LNCaP clone FGC (cell line): ENCODE measurements at regions not wholly inside any gene's neighbourhood (a gene's known extent, or its start where the extent isn't known, plus 50 kb on each side); places are given as distances from the start of the nearest gene placed in this dataset.

ENCODE experiments used
- DNase-seq: peaks from one replicate; pipeline ENCODE4 v3.0.0-alpha.2; 2011; ENCODE audit warnings: low read depth
- H3K4me3 ChIP-seq: 2 replicates; pipeline ENCODE4 v1.5.1; 2011; ENCODE audit warnings: mild to moderate bottlenecking, low read depth, low read length, control low read depth
- TF ChIP-seq, protein P1 (sequence below): IDR thresholded peaks from 2 replicates; pipeline ENCODE4 v1.5.1; 2012; ENCODE audit warnings: mild to moderate bottlenecking; ENCODE audit not compliant: control insufficient read depth, insufficient read depth; ENCODE audit errors: extremely low read depth

DNA sequence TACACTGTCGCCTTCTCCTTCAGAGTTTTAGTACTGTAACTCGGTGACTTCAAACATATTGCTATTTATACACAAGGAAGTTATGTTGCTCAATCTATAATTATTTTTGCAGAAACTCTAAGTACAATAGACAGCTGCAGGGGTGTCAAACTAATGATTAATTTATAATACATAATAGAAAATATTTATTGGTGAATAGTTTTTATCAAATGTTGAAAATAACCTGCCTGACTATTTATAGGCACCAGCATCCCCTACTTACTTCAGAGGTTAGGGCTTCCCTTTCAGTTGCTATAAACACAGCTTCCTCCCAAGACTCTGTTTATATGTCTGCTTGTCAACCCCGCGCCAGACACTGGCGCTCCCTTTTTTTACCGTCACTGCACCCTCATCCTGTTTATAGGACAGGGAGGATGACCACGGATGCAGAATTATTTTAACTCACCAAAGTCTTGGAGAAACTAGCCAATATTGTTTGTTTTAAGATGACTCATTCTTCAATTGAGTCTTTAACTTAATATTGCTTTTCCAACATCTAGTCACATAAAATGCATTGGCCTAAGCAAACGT, 225.0 kb downstream of the ALDH8A1 start:
- no peak for DNase-seq
- TF ChIP-seq, protein P1, sequence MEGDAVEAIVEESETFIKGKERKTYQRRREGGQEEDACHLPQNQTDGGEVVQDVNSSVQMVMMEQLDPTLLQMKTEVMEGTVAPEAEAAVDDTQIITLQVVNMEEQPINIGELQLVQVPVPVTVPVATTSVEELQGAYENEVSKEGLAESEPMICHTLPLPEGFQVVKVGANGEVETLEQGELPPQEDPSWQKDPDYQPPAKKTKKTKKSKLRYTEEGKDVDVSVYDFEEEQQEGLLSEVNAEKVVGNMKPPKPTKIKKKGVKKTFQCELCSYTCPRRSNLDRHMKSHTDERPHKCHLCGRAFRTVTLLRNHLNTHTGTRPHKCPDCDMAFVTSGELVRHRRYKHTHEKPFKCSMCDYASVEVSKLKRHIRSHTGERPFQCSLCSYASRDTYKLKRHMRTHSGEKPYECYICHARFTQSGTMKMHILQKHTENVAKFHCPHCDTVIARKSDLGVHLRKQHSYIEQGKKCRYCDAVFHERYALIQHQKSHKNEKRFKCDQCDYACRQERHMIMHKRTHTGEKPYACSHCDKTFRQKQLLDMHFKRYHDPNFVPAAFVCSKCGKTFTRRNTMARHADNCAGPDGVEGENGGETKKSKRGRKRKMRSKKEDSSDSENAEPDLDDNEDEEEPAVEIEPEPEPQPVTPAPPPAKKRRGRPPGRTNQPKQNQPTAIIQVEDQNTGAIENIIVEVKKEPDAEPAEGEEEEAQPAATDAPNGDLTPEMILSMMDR = no peak
- no peak overlapping the region for H3K4me3 ChIP-seq

DNA sequence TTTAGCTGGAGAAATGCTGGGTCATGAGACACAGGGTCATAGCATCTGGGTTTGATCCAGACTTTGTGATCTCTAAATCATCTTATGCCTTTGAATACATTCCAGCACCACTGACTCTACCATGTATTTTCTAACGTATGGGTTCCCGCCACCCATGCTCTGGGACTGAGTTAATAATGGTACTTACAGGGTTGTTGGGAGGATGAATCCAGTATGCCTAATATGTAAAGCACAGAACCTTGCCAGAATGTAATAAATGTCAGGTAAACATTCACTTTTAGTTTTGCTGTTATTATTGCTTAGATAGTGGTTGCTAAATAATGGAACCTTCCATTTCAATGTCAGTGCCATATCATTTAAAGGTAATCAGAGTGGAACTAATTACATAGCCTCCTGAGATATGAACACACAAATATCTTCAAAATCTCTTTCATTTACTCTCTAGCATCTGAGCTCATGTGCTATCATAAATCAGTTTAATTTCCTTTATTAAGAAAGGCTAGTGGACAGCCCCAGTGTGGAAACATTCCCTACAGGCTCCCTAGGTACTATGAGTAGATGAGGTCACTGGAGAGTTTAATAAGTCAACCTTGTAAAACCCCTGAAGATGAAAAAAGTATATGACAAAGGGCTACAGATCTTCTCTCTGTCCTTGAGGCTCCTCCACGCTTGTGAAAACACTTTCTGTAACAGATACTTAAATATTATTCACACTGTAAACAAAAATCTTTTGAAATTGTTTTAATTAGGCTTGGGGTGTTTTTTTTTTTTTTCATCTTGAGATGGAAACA, 226.6 kb downstream of the ALDH8A1 start:
- H3K4me3 ChIP-seq = no peak overlapping the region
- TF ChIP-seq, protein P1 = no peak
- no peak for DNase-seq

DNA sequence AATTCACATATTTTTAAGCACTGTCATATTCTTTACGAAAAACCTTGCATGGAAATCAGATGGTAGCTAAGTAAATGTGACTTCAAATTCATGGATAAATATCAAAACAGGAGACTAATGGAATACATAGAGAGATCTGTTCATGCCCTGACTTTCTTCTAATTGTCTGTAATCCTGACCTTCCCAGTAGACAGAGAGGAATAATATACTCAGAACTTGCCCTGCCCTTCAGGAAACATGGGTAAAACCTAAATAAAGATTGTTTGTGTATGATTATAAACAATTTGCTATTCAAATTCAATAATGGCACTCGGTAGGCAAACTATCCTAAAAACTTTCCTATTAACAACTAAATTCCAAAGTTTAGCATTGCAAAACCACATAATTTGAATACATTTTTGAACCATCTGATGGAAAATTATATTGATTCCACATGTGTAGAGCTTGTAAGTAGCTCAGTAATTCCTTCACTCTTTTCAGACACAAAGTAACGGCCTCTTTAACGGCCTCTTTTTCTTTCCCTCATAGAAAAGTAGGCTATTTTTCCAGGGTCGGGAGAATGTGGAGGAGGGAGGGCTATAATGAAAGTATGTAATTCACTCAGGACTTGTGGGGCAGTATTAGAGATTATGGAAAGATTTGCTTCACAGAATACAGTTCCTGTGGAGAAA, 227.6 kb downstream of the ALDH8A1 start:
- TF ChIP-seq, protein P1 = no peak
- no peak overlapping the region for H3K4me3 ChIP-seq
- no peak for DNase-seq

DNA sequence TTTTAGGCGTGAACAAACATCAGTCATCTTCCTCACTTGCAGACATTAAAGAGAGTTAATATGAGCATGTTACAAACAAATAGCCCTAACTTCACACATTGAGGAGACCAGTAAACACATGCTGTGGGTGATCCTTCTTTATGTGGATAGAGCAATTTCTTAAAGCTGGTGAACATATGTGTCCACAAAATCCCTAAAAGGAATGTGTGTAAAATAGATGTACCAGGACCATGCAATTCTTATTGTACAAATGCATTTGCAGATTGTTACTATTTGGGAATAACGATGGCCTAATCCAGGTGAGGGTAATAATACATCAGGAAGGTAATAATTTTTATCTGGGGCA, 228.9 kb downstream of the ALDH8A1 start:
- TF ChIP-seq, protein P1 = no peak
- no peak overlapping the region for H3K4me3 ChIP-seq
- no peak for DNase-seq

DNA sequence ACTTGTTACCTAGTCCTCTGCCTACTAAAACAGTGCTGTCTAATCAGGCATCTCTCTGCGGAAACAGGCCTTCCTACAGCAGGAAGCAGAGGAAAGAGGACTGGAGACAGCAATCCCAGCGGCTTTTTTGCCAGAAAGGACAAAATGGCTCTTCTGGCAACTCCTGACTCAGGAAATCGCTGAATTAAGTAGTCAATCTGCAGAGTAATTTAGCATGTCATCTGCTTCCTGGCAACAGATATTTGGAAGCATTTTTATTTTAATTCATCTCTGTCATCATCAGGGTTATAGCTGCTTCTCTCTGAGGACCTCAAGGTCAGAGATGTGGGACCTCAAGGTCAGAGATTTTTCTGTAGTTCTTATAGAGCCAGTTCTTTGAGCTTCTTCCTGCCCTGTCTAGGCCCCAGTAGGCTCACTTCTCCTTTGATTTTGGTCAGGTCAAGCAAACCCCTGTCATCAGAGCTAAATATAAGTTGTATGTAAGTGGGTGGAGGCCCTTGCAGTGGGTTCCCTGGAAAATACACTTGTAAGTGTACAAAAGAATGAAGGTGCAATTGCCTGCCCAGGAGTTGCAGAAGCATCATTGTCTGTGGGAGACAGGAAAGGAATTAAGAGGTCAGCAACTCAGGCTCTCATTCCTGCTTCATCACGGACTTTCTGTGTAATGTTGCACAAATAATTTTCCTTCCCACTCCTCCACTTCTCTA, 229.4 kb downstream of the ALDH8A1 start:
- DNase-seq = no peak
- TF ChIP-seq, protein P1 = no peak
- H3K4me3 ChIP-seq = no peak overlapping the region

DNA sequence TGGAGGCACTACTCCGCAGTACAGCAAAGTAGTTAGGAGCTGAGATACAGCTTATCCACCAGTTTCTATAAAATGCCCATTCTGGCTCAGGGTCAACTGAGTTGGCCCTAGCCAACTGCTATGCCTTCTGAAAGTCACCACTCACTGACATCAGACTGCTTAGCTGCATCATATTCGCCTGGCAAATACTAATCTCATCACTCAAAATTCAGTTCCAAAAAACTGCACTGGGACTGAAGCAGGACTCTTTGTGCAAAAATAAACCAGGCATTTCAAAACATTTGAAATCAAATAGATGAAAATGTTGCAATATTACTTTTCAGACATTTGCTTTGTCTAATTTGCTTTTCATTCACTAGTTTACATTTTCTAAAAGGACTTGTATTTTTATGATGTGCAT, 230.0 kb downstream of the ALDH8A1 start:
- no peak for DNase-seq
- TF ChIP-seq, protein P1 = no peak
- H3K4me3 ChIP-seq = no peak overlapping the region
